Stimulated activated naive CD4-positive, alpha-beta T cell treated with Interleukin-2 at 50 U/mL for 16 hours (primary cell): ENCODE measurements at regions not wholly inside any gene's neighbourhood (a gene's known extent, or its start where the extent isn't known, plus 50 kb on each side); places are given as distances from the start of the nearest gene placed in this dataset.
"Not testable (repeated sequence)": the region's sequence is repeated elsewhere in the genome, so short reads cannot be mapped to it uniquely, and the experiment has no call there.

Experiments
- DNase-seq: peaks from one replicate; lab custom pipeline; 2025; lab: John Stamatoyannopoulos, UW

- no peak for DNase-seq
Measured at GRCh38 chr15:79492065-79492464, 59.9 kb downstream of the MINAR1 start.

- DNase-seq = no peak
Measured at GRCh38 chr15:79494384-79494909, 62.3 kb downstream of the MINAR1 start.

- no peak for DNase-seq
Measured at GRCh38 chr15:79494963-79495755, 63.0 kb downstream of the MINAR1 start.

GRCh38 chr15:79495775-79496174, 63.6 kb downstream of the MINAR1 start:
- DNase-seq = no peak

- no peak for DNase-seq
Measured at GRCh38 chr15:79496838-79497237, 64.7 kb downstream of the MINAR1 start.

- no peak for DNase-seq
Measured at GRCh38 chr15:79501086-79501485, 69.0 kb downstream of the MINAR1 start.

- no peak for DNase-seq
Measured at GRCh38 chr15:79505956-79506355, 73.8 kb downstream of the MINAR1 start.

GRCh38 chr15:79512844-79513243, 80.7 kb downstream of the MINAR1 start:
- not testable (repeated sequence) for DNase-seq

GRCh38 chr15:79513417-79513816, 81.3 kb downstream of the MINAR1 start:
- DNase-seq = no peak

GRCh38 chr15:79513940-79514339, 81.8 kb downstream of the MINAR1 start:
- no peak for DNase-seq

- DNase-seq = no peak
Measured at GRCh38 chr15:79515300-79516027, 83.3 kb downstream of the MINAR1 start.

- DNase-seq = no peak
Measured at GRCh38 chr15:79516155-79516554, 84.0 kb downstream of the MINAR1 start.

- no peak for DNase-seq
Measured at GRCh38 chr15:79516646-79517045, 84.5 kb downstream of the MINAR1 start.

- no peak for DNase-seq
Measured at GRCh38 chr15:79519628-79520027, 87.5 kb downstream of the MINAR1 start.

GRCh38 chr15:79520654-79521053, 88.5 kb downstream of the MINAR1 start:
- no peak for DNase-seq

- no peak for DNase-seq
Measured at GRCh38 chr15:79522656-79523055, 90.5 kb downstream of the MINAR1 start.

- no peak for DNase-seq
Measured at GRCh38 chr15:79523266-79523665, 91.1 kb downstream of the MINAR1 start.

- no peak for DNase-seq
Measured at GRCh38 chr15:79524531-79524930, 92.4 kb downstream of the MINAR1 start.

- no peak for DNase-seq
Measured at GRCh38 chr15:79526376-79526775, 94.2 kb downstream of the MINAR1 start.

GRCh38 chr15:79527821-79528220, 95.7 kb downstream of the MINAR1 start:
- DNase-seq = no peak

GRCh38 chr15:79529157-79529785, 97.1 kb downstream of the MINAR1 start:
- no peak for DNase-seq

GRCh38 chr15:79535536-79535935, 103.4 kb downstream of the MINAR1 start:
- no peak for DNase-seq

- DNase-seq = no peak
Measured at GRCh38 chr15:79538527-79538926, 106.4 kb downstream of the MINAR1 start.
